ENCODE measurements at regions not wholly inside any gene's neighbourhood (a gene's known extent, or its start where the extent isn't known, plus 50 kb on each side); places are given as distances from the start of the nearest gene placed in this dataset.

DNA sequence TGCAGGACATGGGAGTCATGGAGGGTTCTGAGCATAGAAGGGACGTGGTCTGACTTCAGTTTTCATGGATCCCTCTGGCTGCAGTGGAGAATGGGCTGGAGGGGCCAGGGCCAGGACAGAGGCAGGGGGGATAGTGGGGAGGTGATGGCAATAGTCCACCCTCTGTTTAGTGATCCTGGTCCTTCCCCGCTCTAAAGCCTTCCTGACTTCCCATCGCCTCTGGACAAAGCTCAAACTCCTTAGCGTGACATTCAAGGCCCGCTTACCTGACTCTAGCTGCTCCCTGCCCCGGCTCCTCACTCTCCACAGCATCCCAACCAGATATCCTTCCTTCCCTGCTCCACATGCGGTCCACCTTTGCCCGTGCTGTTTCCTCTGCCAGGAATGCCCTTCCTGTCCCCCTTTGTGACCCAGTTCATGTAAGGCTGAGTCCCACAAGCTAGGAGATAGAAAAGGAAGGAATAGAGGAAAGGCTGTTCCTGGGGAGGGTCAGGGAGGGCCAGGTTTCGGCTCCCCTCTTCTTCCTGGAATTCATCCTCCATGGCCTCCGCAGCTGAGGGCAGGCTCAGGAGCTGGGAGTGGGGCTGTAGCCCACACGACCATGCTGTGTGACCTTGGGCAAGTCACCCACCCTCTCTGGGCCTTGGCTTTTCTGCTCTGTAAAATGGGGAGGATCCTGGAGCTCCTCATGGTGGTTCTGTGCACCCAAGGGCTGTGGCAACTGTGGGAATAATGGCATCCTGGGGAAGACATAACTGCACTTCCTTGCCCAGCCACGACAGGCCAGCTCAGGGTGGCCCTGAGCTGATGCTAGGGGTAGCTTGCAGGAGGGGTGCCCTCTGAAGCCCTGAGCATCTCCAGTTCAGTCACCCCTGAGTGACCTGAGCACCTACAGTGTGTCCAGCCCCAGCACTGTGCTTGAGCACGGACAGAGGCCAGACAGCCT is 116.1 kb downstream of the CEBPB start:
- DNase-seq (ENCODE audit: low spot score) (no peak), ATAC-seq (no peak)
- intact Hi-C loops (cut with DNase I) = loop anchor here (5.0 kb wide), 1 partner anchor 114 kb away; the partner anchor contains the start of gene CEBPB

DNA sequence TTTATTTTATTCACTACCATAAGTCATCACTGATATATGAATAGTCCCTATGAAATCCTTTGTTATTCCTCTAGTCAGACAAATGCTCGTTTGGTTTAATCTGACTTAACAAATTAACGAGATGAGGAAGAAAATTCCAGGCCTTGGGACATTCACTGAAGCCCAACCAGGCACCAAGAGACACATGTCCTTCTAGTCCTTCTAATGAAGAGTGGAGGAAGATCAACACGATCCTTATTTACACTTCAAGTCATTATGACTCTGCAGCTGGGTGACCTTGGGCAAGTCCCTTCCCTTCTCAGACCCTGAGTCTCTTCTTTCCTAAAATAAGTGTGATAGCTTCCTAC is 117.5 kb downstream of the CEBPB start:
- ATAC-seq (no peak), DNase-seq (ENCODE audit: low spot score) (no peak)
- intact Hi-C loops (cut with DNase I) = loop anchor here (5.0 kb wide), 1 partner anchor 116 kb away; the partner anchor contains the start of gene CEBPB

DNA sequence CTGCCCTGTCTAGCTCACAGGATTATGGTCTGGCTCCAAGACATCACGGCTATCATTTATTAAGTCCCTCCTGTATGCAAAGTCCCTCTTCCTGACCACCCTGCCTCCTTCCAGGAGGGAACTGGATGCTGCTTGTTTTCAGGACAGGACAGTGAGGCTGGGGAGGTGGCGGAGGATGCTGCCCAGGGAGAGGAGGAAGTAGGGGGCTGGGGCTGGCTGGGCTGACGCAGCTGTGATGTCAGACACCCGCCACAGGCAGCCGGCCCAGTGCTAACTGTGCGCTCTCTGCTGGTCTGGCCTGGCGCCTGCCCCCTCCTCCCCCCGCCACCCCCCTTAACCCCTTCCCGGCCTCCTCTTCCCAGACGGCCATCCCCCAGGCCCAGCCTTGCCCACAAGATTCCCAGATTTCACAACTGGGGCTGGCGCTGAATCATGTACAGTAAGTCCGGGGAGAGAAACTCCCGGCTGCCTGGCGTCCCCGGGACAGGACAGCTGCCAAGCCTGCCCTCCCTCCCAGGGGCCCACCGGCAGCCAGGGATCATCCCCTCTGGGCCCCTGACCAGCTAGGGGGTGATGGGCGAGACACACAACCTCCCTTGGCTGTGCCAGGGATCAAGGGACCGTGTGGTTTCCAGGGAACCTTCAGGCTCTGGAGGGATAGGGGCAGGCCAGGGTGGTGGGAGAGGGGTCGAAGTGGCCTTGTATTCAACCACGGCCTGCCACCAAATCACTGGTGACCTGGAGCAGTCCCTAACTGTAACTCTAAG is 118.1 kb downstream of the CEBPB start:
- peak; percentile 82 for ATAC-seq
- peak; percentile 91 for DNase-seq (ENCODE audit: low spot score)
- intact Hi-C loops (cut with DNase I) = loop anchor here (5.0 kb wide), 1 partner anchor 116 kb away; the partner anchor contains the start of gene CEBPB

DNA sequence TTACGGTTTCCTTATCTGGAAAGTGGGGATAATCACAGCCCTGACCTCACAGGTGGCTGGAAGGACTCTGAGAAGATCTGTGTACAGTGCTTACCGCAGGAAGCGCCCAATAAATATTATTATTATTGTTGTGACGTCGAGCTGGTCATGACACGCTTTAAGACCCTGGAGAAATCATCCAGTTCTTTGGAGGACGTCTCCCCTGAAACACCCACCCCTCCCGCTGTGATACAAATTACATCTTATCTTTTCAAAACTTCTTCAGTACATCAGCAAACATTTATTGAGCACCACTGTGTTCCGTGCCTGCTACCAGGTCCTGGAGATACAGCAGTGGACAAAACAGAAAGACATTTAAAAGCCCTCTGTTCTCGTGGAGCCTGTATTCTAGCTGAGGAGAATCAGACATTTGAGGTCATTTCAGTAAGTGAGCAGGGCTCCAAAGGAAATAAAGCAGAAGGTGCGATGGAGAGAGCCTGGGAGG is 118.7 kb downstream of the CEBPB start:
- intact Hi-C loops (cut with DNase I) = loop anchor here (5.0 kb wide), 1 partner anchor 117 kb away; the partner anchor contains the start of gene CEBPB
- ATAC-seq (peak; percentile 25), DNase-seq (ENCODE audit: low spot score) (no peak)

DNA sequence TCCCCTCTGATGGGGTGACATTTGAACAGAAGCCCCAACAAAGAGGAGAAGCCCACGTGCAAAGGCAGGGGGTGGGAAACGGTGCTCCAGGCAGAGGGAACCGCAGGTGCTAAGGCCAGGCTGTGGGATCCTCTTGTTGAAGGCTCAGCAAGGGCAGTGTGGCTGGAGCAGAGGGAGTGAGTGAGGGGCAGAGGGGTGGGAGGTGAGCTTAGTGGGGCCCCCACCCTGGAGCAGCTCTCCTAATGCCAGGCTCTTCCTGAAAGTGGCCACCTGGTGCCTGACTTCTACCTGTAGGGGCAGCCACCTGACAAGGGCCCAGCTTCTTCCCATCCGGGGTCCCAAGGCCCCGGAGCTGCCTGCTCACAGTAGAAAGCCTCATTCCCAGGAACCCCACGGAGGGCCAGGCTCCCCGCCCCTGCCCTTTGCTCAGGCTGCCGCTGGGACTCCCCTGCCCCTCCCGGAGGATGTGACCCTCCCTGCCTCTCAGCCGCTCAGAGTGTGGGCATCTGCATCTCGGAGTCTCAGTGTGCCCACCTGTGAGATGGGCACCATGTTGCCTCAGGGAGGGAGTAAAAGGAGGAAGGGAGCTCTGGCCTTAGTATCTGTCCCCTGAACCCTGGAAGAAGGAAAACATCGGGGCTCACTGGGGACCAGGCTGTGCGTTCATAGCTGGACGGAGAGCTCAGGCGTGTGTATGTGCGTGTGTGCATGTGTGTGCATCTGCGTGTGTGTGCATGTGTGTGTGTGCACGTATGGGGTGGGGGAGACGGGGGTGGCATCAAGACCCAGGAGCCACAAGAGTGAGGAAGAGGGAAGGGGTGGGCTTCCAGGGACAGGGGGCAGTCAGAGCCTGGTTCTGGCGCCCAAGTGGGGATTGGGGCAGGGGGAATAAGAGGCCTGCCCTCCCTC is 119.4 kb downstream of the CEBPB start:
- intact Hi-C loops (cut with DNase I) = loop anchor here (5.0 kb wide), 1 partner anchor 118 kb away; the partner anchor contains the start of gene CEBPB
- no peak for DNase-seq (ENCODE audit: low spot score)
- ATAC-seq = no peak

DNA sequence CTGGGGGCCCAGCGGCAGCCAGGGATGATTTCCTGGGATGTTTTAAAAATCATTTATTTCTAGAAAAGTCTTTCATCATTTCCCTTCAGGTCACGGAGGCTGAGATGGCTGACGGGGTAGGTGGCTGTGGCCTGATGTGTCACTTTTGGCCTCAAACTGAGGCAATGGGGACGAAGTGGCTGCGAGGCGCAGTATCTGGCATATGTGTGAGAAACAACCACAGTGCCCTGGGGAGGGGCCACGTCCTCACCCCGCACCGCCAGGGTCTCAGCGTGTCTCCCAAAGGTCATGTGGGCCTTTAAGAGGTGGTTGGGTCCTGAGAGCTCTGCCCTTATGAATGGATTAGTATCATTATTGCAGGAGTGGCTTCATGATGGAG is 120.0 kb downstream of the CEBPB start:
- DNase-seq (ENCODE audit: low spot score) (no peak), ATAC-seq (no peak)
- intact Hi-C loops (cut with DNase I) = no loop called here

DNA sequence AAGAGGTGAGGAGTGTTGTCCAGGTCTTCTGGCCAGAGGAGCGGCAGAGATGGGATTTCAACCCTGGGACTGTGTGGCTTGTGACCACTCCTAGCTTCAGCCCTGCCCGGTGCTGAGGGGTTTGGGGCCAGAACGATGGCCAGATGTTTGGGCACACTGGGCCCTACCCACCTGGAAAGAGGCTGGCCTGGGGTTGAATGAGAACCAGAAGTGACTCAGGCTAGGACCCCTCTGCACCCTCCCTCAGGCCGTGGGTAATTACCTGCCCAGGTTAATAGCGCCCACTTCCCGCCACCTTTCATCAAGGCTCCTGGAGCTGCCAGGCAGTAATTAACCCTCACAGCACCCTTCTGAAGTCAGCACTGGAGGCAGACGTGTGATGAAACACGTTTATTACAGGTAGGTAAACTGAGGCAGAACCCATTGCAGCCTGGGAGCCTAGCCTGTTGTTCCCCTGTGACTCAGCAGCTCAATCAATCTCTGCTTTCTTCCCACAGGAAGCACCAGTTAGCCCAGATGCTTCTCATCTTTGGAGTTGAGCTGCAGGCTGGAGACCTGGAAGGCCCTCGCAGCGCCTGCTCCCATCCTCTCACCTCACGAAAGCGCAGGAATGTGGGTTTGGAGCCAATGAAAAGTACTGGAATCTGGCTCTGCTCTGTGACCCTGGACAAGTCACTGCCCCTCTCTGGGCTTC is 120.8 kb downstream of the CEBPB start:
- ATAC-seq (no peak), DNase-seq (ENCODE audit: low spot score) (no peak)
- intact Hi-C loops (cut with DNase I) = no loop called here

DNA sequence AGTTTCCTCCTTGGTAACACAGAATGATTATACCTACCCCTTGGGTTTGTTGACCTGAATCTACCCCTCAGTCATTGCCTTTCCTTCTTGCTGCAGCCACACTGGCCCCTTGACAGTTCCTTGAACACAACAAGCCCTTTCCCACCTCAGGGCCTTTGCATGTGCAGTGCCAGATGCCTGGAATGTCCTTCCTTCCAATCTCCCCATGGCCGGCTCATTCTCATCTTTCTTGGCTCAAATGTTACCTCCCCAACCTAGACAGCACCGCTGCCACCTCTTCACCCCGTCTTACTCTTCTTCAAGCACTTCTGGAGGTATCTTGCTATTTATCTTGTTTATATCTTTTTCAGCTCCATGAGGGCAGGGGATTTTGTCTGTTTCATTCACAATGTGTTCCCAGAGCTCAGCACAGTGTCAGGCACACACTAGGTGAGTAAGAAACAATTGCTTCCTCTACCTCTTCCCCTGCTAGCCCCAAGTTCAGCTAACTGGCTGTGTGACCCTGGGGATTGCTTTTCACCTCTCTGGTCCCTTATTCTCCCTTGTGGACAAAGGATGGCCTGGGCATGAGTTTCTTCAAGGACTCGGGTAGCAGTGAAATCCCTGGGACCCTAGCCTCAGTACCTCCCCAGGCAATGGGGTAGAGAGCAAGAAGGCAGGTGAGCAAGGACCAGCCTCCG is 121.5 kb downstream of the CEBPB start:
- intact Hi-C loops (cut with DNase I) = no loop called here
- ATAC-seq = no peak
- DNase-seq (ENCODE audit: low spot score) = no peak

DNA sequence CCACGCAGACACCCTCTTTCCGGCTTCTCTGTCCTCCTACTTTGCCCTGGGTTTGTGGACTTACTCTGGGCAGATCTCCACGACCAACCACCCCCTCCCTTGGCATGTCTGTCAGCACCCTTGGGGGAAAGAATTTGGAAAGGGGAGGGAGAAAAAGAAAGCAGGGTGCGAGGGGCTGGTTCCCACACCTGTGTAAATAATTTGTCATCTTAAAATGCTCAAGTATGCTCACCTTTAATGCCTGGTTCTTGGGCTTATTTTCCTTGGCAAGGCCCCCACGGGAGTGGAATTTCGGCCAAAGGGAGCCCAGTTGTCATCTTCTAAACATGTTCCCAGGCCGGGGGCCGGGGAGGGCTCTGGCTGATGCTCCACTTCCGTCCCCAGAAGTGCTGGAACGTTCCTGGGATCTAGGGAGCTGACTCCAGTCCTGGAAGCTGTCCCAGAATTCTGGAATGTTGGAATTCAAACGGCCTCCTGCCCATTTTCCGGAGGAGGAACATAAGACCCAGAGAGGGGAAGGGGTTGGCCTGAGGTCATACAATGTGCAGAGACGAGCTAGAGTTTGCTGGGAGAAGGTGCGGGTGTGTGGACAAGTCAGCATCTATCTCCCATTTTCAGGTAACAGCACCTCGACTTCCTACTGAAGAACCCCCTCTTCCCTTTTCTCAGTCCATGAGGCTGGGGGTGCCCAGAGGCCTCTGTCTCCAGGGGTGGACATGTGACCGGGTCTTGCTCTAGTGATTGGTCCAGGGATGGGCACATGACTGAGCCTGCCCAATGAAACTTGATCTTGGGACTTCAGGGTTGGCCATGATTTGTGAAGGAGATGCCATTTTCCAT is 122.3 kb downstream of the CEBPB start:
- intact Hi-C loops (cut with DNase I) = no loop called here
- ATAC-seq (peak; percentile 47), DNase-seq (ENCODE audit: low spot score) (no peak)

DNA sequence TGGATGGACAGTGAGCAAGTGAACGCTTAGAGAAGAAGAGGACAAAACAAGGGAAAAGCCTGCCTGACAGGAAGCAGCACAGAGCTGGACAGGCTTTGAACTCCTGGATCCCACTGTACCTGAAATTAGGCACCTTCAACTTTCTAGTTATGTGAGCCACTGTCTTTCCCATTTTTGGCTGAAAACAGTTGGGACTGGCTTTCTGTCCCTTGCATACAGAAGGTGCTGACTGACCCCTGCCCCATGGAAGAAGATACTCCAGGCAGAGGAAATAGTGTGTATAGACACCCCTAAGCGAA is 122.8 kb downstream of the CEBPB start:
- ATAC-seq (no peak), DNase-seq (ENCODE audit: low spot score) (no peak)
- intact Hi-C loops (cut with DNase I) = no loop called here

DNA sequence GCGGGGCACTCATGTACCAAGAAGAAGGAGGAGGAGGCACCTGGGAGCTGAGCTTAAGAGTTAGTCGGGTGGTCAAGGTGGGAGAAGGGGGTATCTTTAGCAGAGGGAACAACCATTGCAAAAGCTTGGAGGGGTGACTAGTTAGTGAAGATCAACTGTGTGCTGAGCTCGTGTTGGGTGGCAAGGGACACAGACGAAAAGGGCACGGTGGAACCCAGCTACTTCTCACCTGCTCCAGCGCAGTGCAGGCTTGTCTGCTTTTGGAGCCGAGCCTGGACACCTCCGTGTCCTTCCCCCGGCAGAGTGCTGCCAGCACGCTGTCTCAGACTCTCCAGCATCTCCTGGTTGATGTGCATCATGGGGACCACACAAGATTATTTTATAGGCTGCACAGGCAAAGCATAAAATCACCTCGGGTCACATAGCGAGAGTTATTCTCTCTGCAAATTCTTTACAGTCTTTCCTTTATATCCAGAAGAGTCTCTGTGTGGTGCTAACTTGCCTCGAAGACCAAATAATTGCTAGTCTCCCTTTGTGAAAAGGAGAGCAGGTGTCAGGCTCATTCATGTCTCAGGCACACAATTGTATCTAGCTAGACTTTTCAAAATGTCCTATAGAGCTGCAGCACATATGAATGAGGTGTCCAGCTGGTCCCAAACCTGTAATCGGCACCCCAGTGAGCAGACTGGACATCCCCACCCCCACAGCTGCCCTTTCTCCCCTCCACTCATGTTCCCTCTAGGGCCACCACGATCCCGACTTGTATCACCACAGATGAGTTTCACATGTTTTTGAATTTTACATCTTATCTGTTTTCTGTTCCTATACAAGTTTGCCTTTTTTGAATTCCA is 123.4 kb downstream of the CEBPB start:
- DNase-seq (ENCODE audit: low spot score) (no peak), ATAC-seq (no peak)
- intact Hi-C loops (cut with DNase I) = no loop called here

DNA sequence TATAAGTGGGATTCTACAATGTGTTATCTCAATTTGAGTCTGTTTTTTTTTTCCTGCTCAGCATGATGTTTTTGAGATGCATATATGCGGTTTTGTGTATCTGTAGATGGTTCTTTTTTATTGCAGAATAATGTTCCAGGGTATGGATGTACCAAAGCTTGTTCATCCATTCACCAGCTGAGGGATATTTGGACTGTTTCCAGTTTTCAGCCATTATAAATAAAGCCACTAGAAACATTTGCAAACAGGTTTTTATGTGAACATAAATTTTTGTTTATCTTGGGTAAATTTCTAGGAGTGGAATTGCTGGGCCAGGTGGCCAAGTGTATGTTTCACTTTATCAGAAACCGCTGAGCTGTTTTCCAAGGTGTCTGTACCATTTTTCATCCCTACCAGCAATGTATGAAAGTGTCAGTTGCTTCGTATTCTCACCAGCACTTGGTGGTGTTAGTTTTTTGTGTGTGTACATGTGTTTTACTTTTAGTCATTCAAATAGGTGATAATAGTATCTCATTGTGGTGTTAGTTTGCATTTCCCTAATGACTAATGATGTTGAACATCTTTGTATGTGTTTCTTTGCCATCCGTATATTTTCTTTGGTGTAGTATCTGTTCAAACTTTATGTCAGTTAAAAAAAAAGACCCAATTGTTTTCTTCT is 124.2 kb downstream of the CEBPB start:
- ATAC-seq (no peak), DNase-seq (ENCODE audit: low spot score) (no peak)
- intact Hi-C loops (cut with DNase I) = no loop called here

DNA sequence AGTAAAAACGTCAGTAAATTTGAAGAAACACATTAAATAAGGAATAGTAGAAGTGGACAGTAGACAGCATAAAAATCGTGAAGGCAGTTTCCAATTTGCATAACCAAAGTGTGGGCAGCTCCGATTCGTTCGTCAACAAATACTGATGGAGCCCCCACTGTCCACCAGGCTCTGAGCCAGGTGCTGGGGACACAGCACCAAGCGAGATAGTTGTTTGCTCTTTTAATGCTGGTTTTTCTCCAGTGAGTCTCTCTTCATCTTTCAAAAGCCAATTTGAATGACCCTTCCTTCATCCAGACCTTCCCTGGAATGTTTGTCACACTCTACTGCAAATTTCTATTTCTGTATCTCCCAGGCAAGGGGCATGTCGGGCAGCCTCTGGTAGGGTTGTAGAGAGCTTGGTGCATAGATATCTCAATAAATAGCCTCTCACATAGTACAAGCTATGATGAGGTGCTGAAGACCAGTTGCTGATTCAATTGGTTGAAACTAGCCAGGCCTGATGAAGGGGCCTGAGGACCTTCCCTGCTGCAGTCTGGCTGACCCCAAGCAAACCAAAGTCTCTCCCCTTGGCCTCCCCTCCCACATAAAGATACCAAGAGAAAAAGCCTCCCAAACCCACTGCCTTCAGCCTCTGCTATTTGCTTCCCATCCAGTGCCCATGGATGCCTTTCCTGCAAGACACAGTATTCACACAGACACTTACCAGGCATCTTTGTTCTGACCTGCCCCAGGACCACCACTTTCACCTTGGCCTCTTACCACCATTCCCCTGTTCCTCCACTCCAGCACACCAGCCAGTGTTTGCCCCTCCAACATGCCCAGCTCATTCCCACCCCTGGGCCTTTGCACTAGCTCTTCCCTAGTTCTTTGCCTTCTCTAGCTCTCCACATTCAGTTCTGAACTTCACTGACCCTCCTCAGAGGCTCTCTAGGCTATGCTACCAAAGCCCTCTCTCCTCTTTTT is 125.2 kb downstream of the CEBPB start:
- no peak for ATAC-seq
- intact Hi-C loops (cut with DNase I) = no loop called here
- no peak for DNase-seq (ENCODE audit: low spot score)

DNA sequence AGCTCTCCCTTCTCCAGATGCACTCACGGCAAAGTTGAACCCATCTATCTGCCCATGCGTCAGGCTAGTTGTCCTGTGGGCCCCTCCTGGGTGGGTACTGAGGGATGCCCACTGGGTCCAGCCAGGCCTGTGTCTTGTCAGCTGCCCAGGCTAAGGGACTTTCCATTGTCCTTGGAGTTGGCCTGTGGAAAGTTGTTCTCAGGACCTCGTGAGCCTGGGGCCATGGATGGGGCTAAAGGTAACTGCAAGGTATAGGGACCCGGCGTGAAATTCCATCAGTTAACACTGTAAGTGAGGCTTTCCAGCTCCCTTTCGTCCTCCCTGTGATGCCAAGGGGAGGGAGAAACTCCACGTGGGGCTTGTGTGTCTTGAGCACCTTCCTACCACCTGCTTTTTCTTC is 126.5 kb downstream of the CEBPB start:
- DNase-seq (ENCODE audit: low spot score) (no peak), ATAC-seq (no peak)

DNA sequence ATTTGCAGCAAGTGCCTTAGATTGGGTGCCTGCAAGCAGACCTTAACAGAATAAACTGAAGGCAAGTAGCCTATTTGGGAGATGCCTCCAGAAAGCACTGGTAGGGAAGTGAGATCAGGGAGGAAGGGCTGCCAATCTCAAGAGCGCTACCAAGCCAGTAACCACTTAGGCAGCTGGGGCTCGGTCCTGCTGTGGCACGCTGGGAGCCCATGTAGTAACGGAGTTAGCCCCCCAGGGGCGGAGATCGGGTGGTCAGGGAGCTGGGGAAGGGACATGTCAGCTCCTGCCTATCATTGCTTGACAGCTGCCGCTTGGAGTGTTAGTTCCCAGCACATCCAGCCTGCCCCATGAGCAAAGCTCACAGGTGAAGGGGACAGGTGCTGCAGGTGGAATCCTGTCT is 127.0 kb downstream of the CEBPB start:
- ATAC-seq = no peak
- intact Hi-C loops (cut with DNase I) = no loop called here
- no peak for DNase-seq (ENCODE audit: low spot score)

More for the DNA sequence above, 126.5 kb downstream of the CEBPB start:
- intact Hi-C loops (cut with DNase I) = no loop called here
